Liver (tissue), 8 donors: ENCODE measurements at regions not wholly inside any gene's neighbourhood (a gene's known extent, or its start where the extent isn't known, plus 50 kb on each side); places are given as distances from the start of the nearest gene placed in this dataset.

Experiments
- DNase-seq: peaks from one replicate; pipeline ENCODE4 v3.0.0-alpha.2; 2017; ENCODE audit warnings: low spot score
- H3K27ac ChIP-seq, 2 donors: one replicate each; pipeline ENCODE4 v1.7.0; 2013; ENCODE audit warnings: inconsistent platforms in 2 of 2, low read length in 2 of 2, control low read depth in 1 of 2, low read depth in 1 of 2, mild to moderate bottlenecking in 1 of 2
- H3K27me3 ChIP-seq, 4 donors: one replicate each; pipeline versions ENCODE4 v1.6.1 to v1.7.0; 2013; ENCODE audit warnings: low read length in 3 of 4, inconsistent platforms in 1 of 4, mild to moderate bottlenecking in 1 of 4, moderate library complexity in 1 of 4; ENCODE audit not compliant: control insufficient read depth in 4 of 4, insufficient read depth in 4 of 4
- H3K36me3 ChIP-seq, 4 donors: one replicate each; pipeline versions ENCODE4 v1.6.1 to v1.7.0; 2013; ENCODE audit warnings: low read length in 3 of 4, mild to moderate bottlenecking in 3 of 4, low read depth in 1 of 4, moderate library complexity in 1 of 4; ENCODE audit not compliant: control insufficient read depth in 4 of 4, insufficient read depth in 3 of 4
- H3K4me1 ChIP-seq, 4 donors: one replicate each; pipeline versions ENCODE4 v1.6.1 to v1.7.0; 2013; ENCODE audit warnings: low read length in 3 of 4, mild to moderate bottlenecking in 3 of 4, moderate library complexity in 1 of 4; ENCODE audit not compliant: control insufficient read depth in 4 of 4, insufficient read depth in 4 of 4
- H3K4me3 ChIP-seq, 3 donors: one replicate each; pipeline versions ENCODE4 v1.6.1 to v1.7.0; 2013; ENCODE audit warnings: low read length in 3 of 3, control low read depth in 1 of 3, low read depth in 1 of 3, mild to moderate bottlenecking in 1 of 3
- H3K9ac ChIP-seq, 2 donors: one replicate each; pipeline ENCODE4 v1.7.0; 2013; ENCODE audit warnings: low read length in 2 of 2, mild to moderate bottlenecking in 2 of 2, moderate library complexity in 2 of 2, control low read depth in 1 of 2, low read depth in 1 of 2
- H3K9me3 ChIP-seq, 4 donors: one replicate each; pipeline versions ENCODE4 v1.6.1 to v1.7.0; 2013; ENCODE audit warnings: low read length in 3 of 4; ENCODE audit not compliant: control insufficient read depth in 4 of 4
- ATF3 ChIP-seq: IDR thresholded peaks from 2 replicates; pipeline ENCODE4 v1.6.1; 2016; ENCODE audit warnings: antibody characterized with exemption
- CTCF ChIP-seq: fragments of 150-350 bp; IDR thresholded peaks from 2 replicates; pipeline ENCODE4 v1.5.1; 2017; ENCODE audit warnings: improper control_type of control experiment, low read depth, low read length; ENCODE audit not compliant: missing input control
- EGR1 ChIP-seq, 2 donors: IDR thresholded peaks; 2 replicates each; pipeline ENCODE4 v1.6.1; 2016 to 2018; ENCODE audit warnings: antibody characterized with exemption in 2 of 2, low read depth in 2 of 2
- FOXA1 ChIP-seq: IDR thresholded peaks from 2 replicates; pipeline ENCODE4 v1.6.1; 2016; ENCODE audit warnings: antibody characterized with exemption
- FOXA2 ChIP-seq: IDR thresholded peaks from 2 replicates; pipeline ENCODE4 v1.6.1; 2016; ENCODE audit warnings: antibody characterized with exemption
- GABPA ChIP-seq, 2 donors: IDR thresholded peaks in 1 of 2; conservative IDR thresholded peaks in 1 of 2; 2 replicates each; pipeline ENCODE4 v1.6.1; 2016; ENCODE audit warnings: antibody characterized with exemption in 2 of 2, mild to moderate bottlenecking in 1 of 2, moderate library complexity in 1 of 2
- HNF4A ChIP-seq, 2 donors: conservative IDR thresholded peaks; 2 replicates each; pipeline ENCODE4 v1.6.1; 2016; ENCODE audit warnings: antibody characterized with exemption in 2 of 2, mild to moderate bottlenecking in 2 of 2
- HNF4G ChIP-seq: IDR thresholded peaks from 2 replicates; pipeline ENCODE4 v1.6.1; 2016; ENCODE audit warnings: antibody characterized with exemption
- JUND ChIP-seq, 2 donors: IDR thresholded peaks; 2 replicates each; pipeline ENCODE4 v1.6.1; 2016; ENCODE audit warnings: antibody characterized with exemption in 2 of 2
- NR2F2 ChIP-seq: IDR thresholded peaks from 2 replicates; pipeline ENCODE4 v1.6.1; 2016; ENCODE audit warnings: antibody characterized with exemption
- RAD21 ChIP-seq, 2 donors: IDR thresholded peaks; 2 replicates each; pipeline ENCODE4 v1.6.1; 2016; ENCODE audit warnings: antibody characterized with exemption in 2 of 2, mild to moderate bottlenecking in 2 of 2
- REST ChIP-seq: IDR thresholded peaks from 2 replicates; pipeline ENCODE4 v1.6.1; 2016; ENCODE audit warnings: antibody characterized with exemption, mild to moderate bottlenecking
- RXRA ChIP-seq, 2 donors: IDR thresholded peaks; 2 replicates each; pipeline ENCODE4 v1.6.1; 2017 to 2018; ENCODE audit warnings: antibody characterized with exemption in 2 of 2, mild to moderate bottlenecking in 1 of 2
- SP1 ChIP-seq: IDR thresholded peaks from 2 replicates; pipeline ENCODE4 v1.6.1; 2018; ENCODE audit warnings: antibody characterized with exemption, mild to moderate bottlenecking
- TAF1 ChIP-seq: conservative IDR thresholded peaks from 2 replicates; pipeline ENCODE4 v1.6.1; 2016; ENCODE audit warnings: antibody characterized with exemption, mild to moderate bottlenecking
- YY1 ChIP-seq: IDR thresholded peaks from 2 replicates; pipeline ENCODE4 v1.6.1; 2016; ENCODE audit warnings: antibody characterized with exemption, mild to moderate bottlenecking
- WGBS: extraction: QIAGEN DNeasy Blood & Tissue Kit; methylation state at CpG from one replicate; pipeline ENCODE4 v1.1.7; 2013; 5-methylcytosine and 5-hydroxymethylcytosine counted together
- TF ChIP-seq, protein P1 (sequence below): IDR thresholded peaks from 2 replicates; pipeline ENCODE4 v1.6.1; 2016; ENCODE audit warnings: antibody characterized with exemption
- donor health status: healthy.
- donor health status: healthy.
- donor health status: healthy.
- donor health status: healthy.
- donor health status: healthy.

DNA sequence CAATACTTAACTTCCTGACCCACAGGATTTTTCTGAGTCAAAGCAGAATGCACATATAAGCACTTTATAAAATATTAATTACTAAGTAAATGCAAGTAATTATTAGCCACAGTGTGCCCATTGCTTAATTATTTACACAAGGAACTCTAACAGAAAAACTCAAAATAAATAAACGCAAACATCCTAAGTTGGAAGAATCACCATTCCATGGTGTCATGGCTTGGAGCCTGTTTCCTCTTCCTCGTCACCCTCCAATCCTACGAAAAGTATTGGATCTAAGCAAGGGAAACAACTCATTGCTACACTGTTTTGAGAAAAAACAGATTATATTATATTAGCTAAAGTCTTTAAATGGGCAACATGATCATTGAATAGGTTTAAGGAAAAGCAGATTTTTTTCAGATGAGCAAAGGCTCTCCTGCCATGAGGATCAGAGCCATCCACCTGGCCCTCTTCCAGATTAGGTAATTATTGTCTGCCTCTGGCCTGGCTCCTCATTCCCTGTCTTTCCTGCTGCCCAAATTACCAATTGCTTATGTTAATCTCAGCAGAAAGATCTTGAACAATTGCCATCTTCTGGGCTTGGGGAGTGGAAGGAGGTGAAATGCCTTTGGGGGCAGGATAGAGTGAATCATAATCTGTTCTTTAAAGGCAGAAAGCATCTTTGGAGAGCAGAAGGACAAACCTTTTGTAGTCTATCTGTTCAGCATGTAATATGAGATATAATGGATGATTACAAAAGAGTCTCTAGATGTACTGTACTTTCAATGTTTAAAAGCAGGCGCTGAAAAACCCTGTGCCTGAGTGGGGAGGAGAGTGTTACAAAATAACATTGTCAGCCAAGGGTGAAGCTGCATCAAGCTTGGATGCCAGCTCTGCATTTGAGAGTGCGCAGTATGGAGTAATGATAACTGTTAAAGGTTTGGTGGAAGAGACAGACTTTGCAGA, 121.2 kb downstream of the DUSP10 start:
- Histone ChIP-seq H3K9me3 (no peaks in the 10 kb centered on the region), H3K9ac (peak overlapping the region; percentile 16 to 36), H3K4me1 (peaks cover 0 to 20% (median 13%) of the 10 kb centered on the region in 4 donors), H3K27ac (peak overlapping the region; percentile 69 to 92), H3K4me3 (peak overlapping the region in 2 of 3 donors; percentile 39 to 47), H3K36me3 (no peaks in the 10 kb centered on the region), H3K27me3 (no peaks in the 10 kb centered on the region)
- DNase-seq: no peak
- 39% methylated on average over 5 of the region's 5 CpGs for WGBS
- peak in 1 of 2 donors; percentile 41 for TF ChIP-seq RXRA (IDR thresholded peaks at IDR 0.05)
- TF ChIP-seq, protein P1, sequence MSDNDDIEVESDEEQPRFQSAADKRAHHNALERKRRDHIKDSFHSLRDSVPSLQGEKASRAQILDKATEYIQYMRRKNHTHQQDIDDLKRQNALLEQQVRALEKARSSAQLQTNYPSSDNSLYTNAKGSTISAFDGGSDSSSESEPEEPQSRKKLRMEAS: peak; percentile 75
- peak in 1 of 2 donors; percentile 42 for TF ChIP-seq EGR1 (IDR thresholded peaks at IDR 0.05; ENCODE audit: low read depth in 2 of 2)
- peak in 1 of 2 donors; percentile 23 for TF ChIP-seq HNF4A (conservative IDR thresholded peaks at IDR 0.05)
- peak; percentile 64 for TF ChIP-seq SP1
- no peak for TF ChIP-seq CTCF
- TF ChIP-seq JUND (IDR thresholded peaks at IDR 0.05): peak; percentile 15 to 68
- TF ChIP-seq REST: peak; percentile 17
- TF ChIP-seq FOXA1: no peak
- no peak for TF ChIP-seq NR2F2
- no peak for TF ChIP-seq HNF4G
- TF ChIP-seq ATF3: peak; percentile 24
- peak; percentile 42 for TF ChIP-seq FOXA2
- TF ChIP-seq RAD21 (IDR thresholded peaks at IDR 0.05): peak; percentile 34 to 38
- peak in 1 of 2 donors; percentile 23 for TF ChIP-seq GABPA (IDR thresholded peaks at IDR 0.05 in 1 of 2, conservative IDR thresholded peaks at IDR 0.05 in 1 of 2)
- TF ChIP-seq YY1: peak; percentile 86
- TF ChIP-seq TAF1: peak; percentile 13
